B cell (primary cell): ENCODE measurements at regions not wholly inside any gene's neighbourhood (a gene's known extent, or its start where the extent isn't known, plus 50 kb on each side); places are given as distances from the start of the nearest gene placed in this dataset.

Experiments
- CTCF ChIP-seq: fragments of 200-600 bp; IDR thresholded peaks from one replicate; pipeline ENCODE4 v1.8.0; 2022; ENCODE audit warnings: antibody characterized with exemption, mild to moderate bottlenecking
- EZH2 ChIP-seq: IDR thresholded peaks from 2 replicates; pipeline ENCODE4 v1.6.1; 2012; ENCODE audit warnings: borderline replicate concordance, low read depth, mild to moderate bottlenecking, moderate library complexity, low read length; ENCODE audit not compliant: insufficient read depth, poor library complexity, severe bottlenecking

GRCh38 chr3:162125790-162126189 lies 629.2 kb downstream of the OTOL1 start:
- TF ChIP-seq CTCF (no peak), EZH2 (no peak)
